GM12872 (cell line): ENCODE measurements at regions not wholly inside any gene's neighbourhood (a gene's known extent, or its start where the extent isn't known, plus 50 kb on each side); places are given as distances from the start of the nearest gene placed in this dataset.

Experiments
- CTCF ChIP-seq: IDR thresholded peaks from 3 replicates; pipeline ENCODE4 v1.5.1; 2011; ENCODE audit warnings: low read depth, mild to moderate bottlenecking, low read length, moderate library complexity; ENCODE audit not compliant: insufficient read depth

- TF ChIP-seq CTCF = no peak
Observed at GRCh38 chr12:92444763-92445162, 258.0 kb upstream of the PLEKHG7 start.

GRCh38 chr12:92442782-92443181 is 260.0 kb upstream of the PLEKHG7 start:
- no peak for TF ChIP-seq CTCF

- TF ChIP-seq CTCF = no peak
Observed at GRCh38 chr12:92440072-92440471, 262.7 kb upstream of the PLEKHG7 start.

- no peak for TF ChIP-seq CTCF
Observed at GRCh38 chr12:92439420-92439805, 263.4 kb upstream of the PLEKHG7 start.

GRCh38 chr12:92438641-92439419 is 264.0 kb upstream of the PLEKHG7 start:
- TF ChIP-seq CTCF = no peak

- no peak for TF ChIP-seq CTCF
Observed at GRCh38 chr12:92437452-92437851, 265.3 kb upstream of the PLEKHG7 start.

GRCh38 chr12:92436856-92437255 is 265.9 kb upstream of the PLEKHG7 start:
- no peak for TF ChIP-seq CTCF
